Transverse colon (tissue), 4 donors: ENCODE measurements at regions not wholly inside any gene's neighbourhood (a gene's known extent, or its start where the extent isn't known, plus 50 kb on each side); places are given as distances from the start of the nearest gene placed in this dataset.
"Not testable (repeated sequence)": the region's sequence is repeated elsewhere in the genome, so short reads cannot be mapped to it uniquely, and the experiment has no call there.

ENCODE experiments used
- DNase-seq: peaks from one replicate; pipeline ENCODE4 v3.0.0-alpha.2; 2019
- H3K27ac ChIP-seq, 4 donors: fragments of 200-600 bp; sonication (generic); 2 replicates each; pipeline ENCODE4 v1.5.1; 2016 to 2018; ENCODE audit warnings: inconsistent platforms in 4 of 4
- H3K27me3 ChIP-seq: fragments of 200-600 bp; sonication (generic); 2 replicates; pipeline ENCODE4 v1.5.1; 2017; ENCODE audit warnings: inconsistent platforms
- H3K36me3 ChIP-seq, 4 donors: fragments of 200-600 bp; sonication (generic); 2 replicates each; pipeline ENCODE4 v1.5.1; 2017 to 2019; ENCODE audit warnings: inconsistent platforms in 4 of 4
- H3K4me1 ChIP-seq, 4 donors: fragments of 200-600 bp; sonication (generic); 2 replicates each; pipeline ENCODE4 v1.5.1; 2017 to 2020; ENCODE audit warnings: inconsistent platforms in 4 of 4
- H3K4me3 ChIP-seq, 4 donors: fragments of 200-600 bp; sonication (generic); 1 replicate in 1 of 4; 2 replicates in 3 of 4; pipeline versions ENCODE4 v1.5.1 to v1.6.1; 2017 to 2019; ENCODE audit warnings: inconsistent platforms in 4 of 4
- H3K9me3 ChIP-seq, 2 donors: fragments of 200-600 bp; sonication (generic); 2 replicates each; pipeline ENCODE4 v1.5.1; 2017 to 2019; ENCODE audit warnings: inconsistent platforms in 2 of 2
- EP300 ChIP-seq: sonication (generic); formaldehyde crosslinking; IDR thresholded peaks from one replicate; pipeline ENCODE4 v1.6.1; 2017; ENCODE audit warnings: antibody characterized with exemption, low read depth
- POLR2A ChIP-seq: fragments of 450-650 bp; IDR thresholded peaks from one replicate; pipeline ENCODE4 v1.6.1; 2016; ENCODE audit warnings: antibody characterized with exemption, mild to moderate bottlenecking, moderate library complexity
- POLR2AphosphoS5 ChIP-seq, 3 donors: sonication (generic); formaldehyde crosslinking; IDR thresholded peaks; one replicate each; pipeline ENCODE4 v1.6.1; 2016; ENCODE audit warnings: antibody characterized with exemption in 3 of 3
- WGBS, 2 donors: methylation state at CpG; one replicate each; pipeline ENCODE4 v1.1.5; 2018; ENCODE audit warnings: low coverage in 1 of 2; 5-methylcytosine and 5-hydroxymethylcytosine counted together
- in situ Hi-C, 4 donors: fragments of 200-750 bp; cut with MboI; loops; one replicate each; pipeline versions ENCODE4 v1.15.0 to v1.15.1; 2017; ENCODE audit warnings: low sequenced_read_pairs in 3 of 4, low pct_ligation_motif_present in 1 of 4, low pct_unique_long_range_greater_than_20kb in 1 of 4
- intact Hi-C: fragments of 100-400 bp; cut with DNase I; formaldehyde crosslinking; loops from one replicate; pipeline ENCODE4 v1.15.1; 2023; ENCODE audit warnings: low total_unique reads
- TF ChIP-seq, protein P1 (sequence below), 5 experiments: fragments of 200-600 bp in 3 of 5; fragments of 450-650 bp in 2 of 5; sonication (generic) in 3 of 5; IDR thresholded peaks; 1 replicate in 2 of 5; 2 replicates in 3 of 5; pipeline ENCODE4 v1.5.1; 2016 to 2017; ENCODE audit warnings: antibody characterized with exemption in 5 of 5, inconsistent platforms in 3 of 5, mild to moderate bottlenecking in 2 of 5, moderate library complexity in 1 of 5

DNA sequence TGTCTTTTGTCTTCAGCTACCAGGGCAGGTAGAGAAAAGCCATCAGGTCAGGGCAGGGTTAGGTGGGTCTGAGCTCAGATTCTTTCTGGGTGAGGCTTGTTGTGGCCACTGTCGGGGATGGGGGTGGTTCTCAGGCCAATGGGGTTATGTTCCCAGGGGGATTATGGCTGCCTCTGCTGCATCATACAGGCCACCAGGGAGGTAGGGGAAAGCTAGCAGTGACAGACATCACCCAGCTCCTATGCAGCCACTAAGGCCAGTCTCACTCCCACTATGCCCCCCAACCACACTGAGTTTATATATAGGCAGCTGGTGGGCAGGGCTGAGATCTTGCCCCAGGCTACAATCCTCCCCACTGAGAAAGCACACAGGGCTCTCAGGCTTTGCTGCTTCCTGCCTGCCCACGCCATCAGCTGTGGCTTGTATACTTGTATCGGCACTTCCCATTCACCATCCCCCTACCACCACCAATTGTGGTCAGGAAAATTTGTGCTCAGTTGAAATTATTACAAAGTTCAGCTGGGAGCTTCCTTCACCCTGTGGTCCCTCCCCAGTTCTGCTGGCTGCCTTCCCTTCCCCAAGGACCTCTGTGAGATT, 72.6 kb upstream of the PTPN13 start:
- TF ChIP-seq POLR2A (no peak), POLR2AphosphoS5 (IDR thresholded peaks at IDR 0.05) (no peak), EP300 (no peak)
- TF ChIP-seq, protein P1, sequence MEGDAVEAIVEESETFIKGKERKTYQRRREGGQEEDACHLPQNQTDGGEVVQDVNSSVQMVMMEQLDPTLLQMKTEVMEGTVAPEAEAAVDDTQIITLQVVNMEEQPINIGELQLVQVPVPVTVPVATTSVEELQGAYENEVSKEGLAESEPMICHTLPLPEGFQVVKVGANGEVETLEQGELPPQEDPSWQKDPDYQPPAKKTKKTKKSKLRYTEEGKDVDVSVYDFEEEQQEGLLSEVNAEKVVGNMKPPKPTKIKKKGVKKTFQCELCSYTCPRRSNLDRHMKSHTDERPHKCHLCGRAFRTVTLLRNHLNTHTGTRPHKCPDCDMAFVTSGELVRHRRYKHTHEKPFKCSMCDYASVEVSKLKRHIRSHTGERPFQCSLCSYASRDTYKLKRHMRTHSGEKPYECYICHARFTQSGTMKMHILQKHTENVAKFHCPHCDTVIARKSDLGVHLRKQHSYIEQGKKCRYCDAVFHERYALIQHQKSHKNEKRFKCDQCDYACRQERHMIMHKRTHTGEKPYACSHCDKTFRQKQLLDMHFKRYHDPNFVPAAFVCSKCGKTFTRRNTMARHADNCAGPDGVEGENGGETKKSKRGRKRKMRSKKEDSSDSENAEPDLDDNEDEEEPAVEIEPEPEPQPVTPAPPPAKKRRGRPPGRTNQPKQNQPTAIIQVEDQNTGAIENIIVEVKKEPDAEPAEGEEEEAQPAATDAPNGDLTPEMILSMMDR (IDR thresholded peaks at IDR 0.05): no peak
- 86% methylated on average over 3 of the region's 3 CpGs; no CpG with 5 or more reads in 1 of the 2 donors for WGBS, 2 donors

DNA sequence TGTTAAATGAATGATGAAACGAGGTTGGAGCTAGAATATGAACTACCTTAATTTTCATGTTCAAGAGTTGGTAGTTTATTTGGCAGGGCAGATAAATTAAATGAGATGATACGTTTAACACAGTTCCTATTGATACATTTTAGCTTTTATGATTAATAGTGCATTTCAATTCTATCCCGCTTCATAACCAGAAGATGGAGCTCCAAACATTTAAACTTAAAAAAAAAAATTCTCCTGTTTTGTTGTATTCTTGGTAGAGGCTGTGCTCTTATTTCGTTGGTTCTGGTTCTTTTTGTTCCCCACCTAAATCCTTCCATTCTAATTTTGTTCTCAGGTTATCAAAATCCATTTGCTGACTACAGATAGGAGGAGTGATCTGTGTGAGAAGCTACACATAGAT, 71.8 kb upstream of the PTPN13 start:
- in situ Hi-C loops: no loop called here
- intact Hi-C loops: no loop called here
- no peaks in the 10 kb centered on the region for H3K4me1 ChIP-seq
- no peak overlapping the region for H3K27ac ChIP-seq
- WGBS, 2 donors: 52 to 59% methylated on average over 4 of the region's 4 CpGs
- H3K27me3 ChIP-seq: no peaks in the 10 kb centered on the region
- H3K9me3 ChIP-seq: peaks cover 0 to 8% of the 10 kb centered on the region in 2 donors
- no peak for TF ChIP-seq POLR2AphosphoS5 (IDR thresholded peaks at IDR 0.05)
- TF ChIP-seq, protein P1 (IDR thresholded peaks at IDR 0.05): no peak
- no peak for TF ChIP-seq POLR2A
- TF ChIP-seq EP300: no peak
- no peak for DNase-seq
- no peaks in the 10 kb centered on the region for H3K36me3 ChIP-seq
- H3K4me3 ChIP-seq: no peak overlapping the region

More for the DNA sequence above, 72.6 kb upstream of the PTPN13 start:
- Histone ChIP-seq H3K4me1 (no peaks in the 10 kb centered on the region), H3K27ac (no peak overlapping the region), H3K36me3 (no peaks in the 10 kb centered on the region), H3K27me3 (no peaks in the 10 kb centered on the region), H3K9me3 (peaks cover 0 to 8% of the 10 kb centered on the region in 2 donors), H3K4me3 (no peak overlapping the region)
- intact Hi-C loops: no loop called here
- no peak for DNase-seq
- in situ Hi-C loops: no loop called here

DNA sequence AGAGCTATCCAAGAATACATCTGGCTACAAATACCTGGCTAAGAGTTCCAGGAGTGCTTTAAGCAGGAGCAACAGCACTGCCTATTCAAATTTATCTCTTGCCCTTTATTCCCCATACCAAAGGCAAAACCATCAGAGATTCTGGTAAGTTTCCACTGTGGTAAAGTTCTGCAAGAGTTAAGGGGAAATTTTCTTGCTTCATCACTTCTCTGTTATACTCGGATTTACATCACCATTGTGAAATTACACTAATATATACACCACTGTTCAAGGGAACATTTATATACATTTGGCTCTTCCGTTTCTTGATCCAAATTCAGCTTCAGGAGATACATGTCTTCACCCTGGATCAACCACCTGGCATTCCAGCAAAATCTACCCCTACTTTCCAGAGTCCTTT, 70.8 kb upstream of the PTPN13 start:
- Histone ChIP-seq H3K9me3 (peaks cover 0 to 8% of the 10 kb centered on the region in 2 donors), H3K27me3 (no peaks in the 10 kb centered on the region), H3K36me3 (no peaks in the 10 kb centered on the region), H3K27ac (no peak overlapping the region), H3K4me3 (no peak overlapping the region), H3K4me1 (no peaks in the 10 kb centered on the region)
- WGBS, 2 donors: 57 to 75% methylated on average over 1 to 2 of the region's 2 CpGs
- no peak for DNase-seq
- in situ Hi-C loops: no loop called here
- intact Hi-C loops: no loop called here
- TF ChIP-seq, protein P1 (IDR thresholded peaks at IDR 0.05): no peak
- TF ChIP-seq POLR2AphosphoS5 (IDR thresholded peaks at IDR 0.05): no peak

DNA sequence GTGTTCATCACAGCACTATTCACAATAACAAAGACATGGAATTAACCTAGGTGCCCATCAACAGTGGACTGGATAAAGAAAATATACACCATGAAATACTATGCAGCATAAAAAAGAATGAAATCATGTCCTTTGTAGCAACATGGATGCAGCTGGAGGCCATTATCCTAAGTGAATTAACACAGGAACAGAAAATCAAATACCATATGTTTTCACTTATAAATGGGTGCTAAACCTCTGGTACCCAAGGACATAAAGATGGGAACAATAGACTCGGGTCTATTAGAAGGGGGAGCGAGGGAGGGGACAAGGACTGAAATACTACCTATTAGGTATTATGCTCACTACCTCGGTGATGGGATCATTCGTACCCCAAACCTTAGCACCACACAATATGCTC, 66.4 kb upstream of the PTPN13 start:
- WGBS, 2 donors: 88% methylated on average over 4 of the region's 4 CpGs
- in situ Hi-C loops: not testable (repeated sequence)

DNA sequence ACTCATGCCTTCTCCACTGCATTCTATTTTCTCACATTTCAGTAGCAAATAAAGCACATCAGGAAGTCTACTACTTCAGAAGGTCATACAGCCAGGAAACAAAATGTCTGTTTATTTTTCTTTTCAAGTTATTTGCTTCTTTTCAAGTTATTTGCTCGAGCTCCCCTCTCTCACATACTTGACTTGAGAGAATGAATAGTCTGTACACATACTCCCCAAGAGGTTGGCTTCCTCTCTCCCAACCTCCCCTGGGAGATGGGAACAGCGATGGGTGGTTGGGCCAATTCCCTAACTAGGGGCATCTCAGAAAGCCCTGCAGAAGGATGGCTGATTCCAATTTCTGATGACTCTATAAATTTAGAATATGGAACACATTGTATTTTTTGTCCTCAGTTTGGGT, 64.7 kb upstream of the PTPN13 start:
- in situ Hi-C loops (no loop called here), intact Hi-C loops (no loop called here)
- Histone ChIP-seq H3K9me3 (no peaks in the 10 kb centered on the region), H3K36me3 (no peaks in the 10 kb centered on the region), H3K4me1 (no peaks in the 10 kb centered on the region), H3K4me3 (no peak overlapping the region), H3K27ac (no peak overlapping the region), H3K27me3 (no peaks in the 10 kb centered on the region)
- 56 to 81% methylated on average over 2 of the region's 2 CpGs for WGBS, 2 donors
- no peak for DNase-seq
- TF ChIP-seq POLR2AphosphoS5 (IDR thresholded peaks at IDR 0.05) (no peak), EP300 (no peak), POLR2A (no peak)
- TF ChIP-seq, protein P1 (IDR thresholded peaks at IDR 0.05): no peak

More for the DNA sequence above, 66.4 kb upstream of the PTPN13 start:
- intact Hi-C loops, H3K36me3 ChIP-seq, DNase-seq, H3K27me3 ChIP-seq, H3K4me3 ChIP-seq, H3K4me1 ChIP-seq, H3K9me3 ChIP-seq, H3K27ac ChIP-seq: not testable (repeated sequence)
